GM12872 (cell line): ENCODE measurements at regions not wholly inside any gene's neighbourhood (a gene's known extent, or its start where the extent isn't known, plus 50 kb on each side); places are given as distances from the start of the nearest gene placed in this dataset.

ENCODE experiments used
- CTCF ChIP-seq: IDR thresholded peaks from 3 replicates; pipeline ENCODE4 v1.5.1; 2011; ENCODE audit warnings: low read depth, mild to moderate bottlenecking, low read length, moderate library complexity; ENCODE audit not compliant: insufficient read depth

- TF ChIP-seq CTCF: no peak
These were observed 128.8 kb upstream of the NR2F2 start for GRCh38 chr15:96201696-96202095.

- TF ChIP-seq CTCF: no peak
These were observed 123.0 kb upstream of the NR2F2 start for GRCh38 chr15:96207377-96208006.

- no peak for TF ChIP-seq CTCF
These were observed 121.2 kb upstream of the NR2F2 start for GRCh38 chr15:96209285-96209735.

- no peak for TF ChIP-seq CTCF
These were observed 117.5 kb upstream of the NR2F2 start for GRCh38 chr15:96213045-96213444.

- TF ChIP-seq CTCF: no peak
These were observed 116.6 kb upstream of the NR2F2 start for GRCh38 chr15:96213896-96214295.

- no peak for TF ChIP-seq CTCF
These were observed 112.5 kb upstream of the NR2F2 start for GRCh38 chr15:96217983-96218382.

GRCh38 chr15:96218623-96219455, 111.7 kb upstream of the NR2F2 start:
- no peak for TF ChIP-seq CTCF
